ENCODE measurements at regions not wholly inside any gene's neighbourhood (a gene's known extent, or its start where the extent isn't known, plus 50 kb on each side); places are given as distances from the start of the nearest gene placed in this dataset.
A peak's percentile ranks its signal among the peaks of the same experiment; 100 is the strongest.

GRCh38 chr11:44483919-44484610 lies 81.4 kb upstream of the CD82 start:
- ChIA-PET CTCF (ENCODE audit: low intra/inter-chr PET ratio, low total read pairs) (interaction anchor here (1.3 kb wide), 2 partner anchors 198 to 374 kb away, joined by 3 to 5 read pairs; no protein-coding TSS in a partner anchor), POLR2A (no interaction called here)
- in situ Hi-C loops (cut with HindIII; ENCODE audit: extremely low pct_ligation_motif_present, low pct_unique_long_range_greater_than_20kb), result no loop called here
- FAIRE-seq (peak; percentile 39), DNase-seq (ENCODE audit: low spot score) (peak; percentile 16), ATAC-seq (peak; percentile 86)
- Histone ChIP-seq H3K27ac (ENCODE audit: extremely low read length, insufficient read depth, low read length) (no peak overlapping the region), H3K27me3 (ENCODE audit: control insufficient read depth in 1 of 2, insufficient read depth in 2 of 2, low read length in 2 of 2) (peaks cover 0 to 4% of the 10 kb centered on the region in 2 experiments; a peak in 3 of 5 replicates), H3K9me3 (ENCODE audit: low read length) (no peaks in the 10 kb centered on the region), H3K9ac (ENCODE audit: insufficient read depth, low read depth, low read length) (no peak overlapping the region), H3K36me3 (replicated peaks in 1 of 2; ENCODE audit: control insufficient read depth in 1 of 2, insufficient read depth in 2 of 2, low read length in 2 of 2) (no peaks in the 10 kb centered on the region), H3K4me1 (ENCODE audit: insufficient read depth, low read length) (no peaks in the 10 kb centered on the region), H3K4me3 (replicated peaks in 1 of 3; ENCODE audit: insufficient read depth in 1 of 3, low read depth in 2 of 3, low read length in 3 of 3) (no peak overlapping the region), H3K4me2 (ENCODE audit: low read depth, low read length) (no peak overlapping the region), H4K20me1 (ENCODE audit: insufficient read depth, low read length) (no peaks in the 10 kb centered on the region), H2AFZ (ENCODE audit: low read length) (no peak overlapping the region), H3K79me2 (ENCODE audit: insufficient read depth, low read length) (no peaks in the 10 kb centered on the region)
- intact Hi-C loops (cut with micrococcal nuclease; ENCODE audit: unreplicated experiment), result loop anchor here (1.0 kb wide), 1 partner anchor 198 kb away; no protein-coding TSS in a partner anchor
- no TSS peak for BruUV-seq (replicated peaks)
- TF ChIP-seq TEAD2 (CRISPR knock-in tag; IDR thresholded peaks at IDR 0.05), result no peak
- TF ChIP-seq ZNF704 (CRISPR knock-in tag; IDR thresholded peaks at IDR 0.05; ENCODE audit: borderline replicate concordance), result no peak
- no peak for TF ChIP-seq ZNF10 (CRISPR knock-in tag; IDR thresholded peaks at IDR 0.05; ENCODE audit: borderline replicate concordance, low read depth)
- no peak for TF ChIP-seq SKIL (CRISPR knock-in tag; IDR thresholded peaks at IDR 0.05; ENCODE audit: borderline replicate concordance)
- no peak for TF ChIP-seq BRD4 (CRISPR knock-in tag; IDR thresholded peaks at IDR 0.05)
- TF ChIP-seq STAG1 (CRISPR knock-in tag; IDR thresholded peaks at IDR 0.05), result peak; percentile 33
- TF ChIP-seq CTCF (CRISPR knock-in tag; IDR thresholded peaks at IDR 0.05), result peak; percentile 54
- TF ChIP-seq TFDP2 (CRISPR knock-in tag; IDR thresholded peaks at IDR 0.05), result no peak
- no peak for TF ChIP-seq CHD4 (IDR thresholded peaks at IDR 0.05; ENCODE audit: borderline replicate concordance, low read length)
- peak; percentile 33; the same call in 1 of the 2 replicates for TF ChIP-seq SMC3 (IDR thresholded peaks at IDR 0.05; ENCODE audit: low read length)
- no peak for TF ChIP-seq POLR2AphosphoS5 (IDR thresholded peaks at IDR 0.05; ENCODE audit: low read depth, low read length)
- 41% methylated on average over 8 of the region's 10 CpGs for WGBS (ENCODE audit: low lambda C conversion rate)
